OCI-LY1 (cell line): ENCODE measurements at regions not wholly inside any gene's neighbourhood (a gene's known extent, or its start where the extent isn't known, plus 50 kb on each side); places are given as distances from the start of the nearest gene placed in this dataset.

Experiments used
- H2AFZ ChIP-seq: fragments of 200-600 bp; sonication (generic), shearing (Covaris generic); 2 replicates; pipeline ENCODE4 v1.6.0; 2014; ENCODE audit warnings: antibody characterized with exemption, mild to moderate bottlenecking, low read length
- H3F3A ChIP-seq: fragments of 200-600 bp; sonication (generic), shearing (Covaris generic); 2 replicates; pipeline ENCODE4 v1.6.0; 2014; ENCODE audit warnings: mild to moderate bottlenecking, antibody characterized with exemption, low read length, moderate library complexity; ENCODE audit not compliant: insufficient read depth
- H3K27ac ChIP-seq: fragments of 200-600 bp; sonication (generic); 2 replicates; pipeline ENCODE4 v1.5.1; 2014; ENCODE audit warnings: low read length, mixed run types, mild to moderate bottlenecking, low read depth; ENCODE audit not compliant: poor library complexity, severe bottlenecking
- H3K27me3 ChIP-seq: fragments of 200-600 bp; sonication (generic); 2 replicates; pipeline ENCODE4 v1.6.0; 2014; ENCODE audit warnings: antibody characterized with exemption, mild to moderate bottlenecking, low read length, moderate library complexity; ENCODE audit not compliant: insufficient read depth
- H3K36me3 ChIP-seq: fragments of 200-600 bp; sonication (generic); 2 replicates; pipeline ENCODE4 v1.6.1; 2014; ENCODE audit warnings: mild to moderate bottlenecking, antibody characterized with exemption, low read length, moderate library complexity, mixed read lengths; ENCODE audit not compliant: insufficient read depth
- H3K4me1 ChIP-seq: fragments of 200-600 bp; sonication (generic); 2 replicates; pipeline ENCODE4 v1.5.1; 2014; ENCODE audit warnings: mild to moderate bottlenecking, low read length, moderate library complexity; ENCODE audit not compliant: insufficient read depth, severe bottlenecking
- H3K4me2 ChIP-seq: fragments of 200-600 bp; sonication (generic), shearing (Covaris generic); 2 replicates; pipeline ENCODE4 v1.6.1; 2014; ENCODE audit warnings: low read length
- H3K4me3 ChIP-seq: fragments of 200-600 bp; sonication (generic); 2 replicates; pipeline ENCODE4 v1.5.1; 2014; ENCODE audit warnings: low read length, low read depth, mild to moderate bottlenecking, mixed read lengths; ENCODE audit not compliant: poor library complexity, severe bottlenecking
- H3K79me2 ChIP-seq: fragments of 200-600 bp; shearing (Covaris generic); 2 replicates; pipeline ENCODE4 v1.6.1; 2016; ENCODE audit warnings: mixed run types, low read length, mixed read lengths; ENCODE audit not compliant: insufficient read depth
- H3K9ac ChIP-seq: fragments of 200-600 bp; sonication (generic), shearing (Covaris generic); 2 replicates; pipeline ENCODE4 v1.6.1; 2014; ENCODE audit warnings: mild to moderate bottlenecking, low read length, mixed read lengths
- H3K9me2 ChIP-seq: fragments of 200-600 bp; sonication (generic), shearing (Covaris generic); 2 replicates; pipeline ENCODE4 v1.6.1; 2014; ENCODE audit warnings: low read depth, mild to moderate bottlenecking, low read length, mixed read lengths
- H3K9me3 ChIP-seq: fragments of 200-600 bp; shearing (Covaris generic); 2 replicates; pipeline ENCODE4 v1.6.1; 2014; ENCODE audit warnings: low read length, mixed read lengths
- H4K20me1 ChIP-seq: fragments of 200-600 bp; sonication (generic), shearing (Covaris generic); 2 replicates; pipeline ENCODE4 v1.6.0; 2016; ENCODE audit warnings: mild to moderate bottlenecking, low read length; ENCODE audit not compliant: insufficient read depth
- CTCF ChIP-seq: fragments of 200-600 bp; sonication (generic), shearing (Covaris generic); IDR thresholded peaks from 2 replicates; pipeline ENCODE4 v1.5.1; 2017; ENCODE audit warnings: mild to moderate bottlenecking, antibody characterized with exemption, low read length, moderate library complexity, mixed read lengths
- EZH2 ChIP-seq: fragments of 200-600 bp; sonication (generic), shearing (Covaris generic); IDR thresholded peaks from 2 replicates; pipeline ENCODE4 v1.8.0; 2017; ENCODE audit warnings: borderline replicate concordance, mixed run types, mild to moderate bottlenecking, antibody characterized with exemption, low read length, moderate library complexity, mixed read lengths

GRCh38 chr2:41598161-41598894, 449.5 kb upstream of the PKDCC start:
- Histone ChIP-seq H3K9me2 (0 out of 2 replicates have a peak, but pooled peaks cover 3% of the 10 kb centered on the region), H3K79me2 (no peaks in the 10 kb centered on the region), H3K27ac (no peak overlapping the region), H3F3A (no peaks in the 10 kb centered on the region), H3K4me2 (no peak overlapping the region), H3K4me1 (no peaks in the 10 kb centered on the region), H3K36me3 (no peaks in the 10 kb centered on the region), H3K9me3 (no peaks in the 10 kb centered on the region), H3K27me3 (no peaks in the 10 kb centered on the region), H3K4me3 (no peak overlapping the region), H2AFZ (no peak overlapping the region), H3K9ac (no peak overlapping the region), H4K20me1 (no peaks in the 10 kb centered on the region)
- TF ChIP-seq CTCF (no peak), EZH2 (no peak)

GRCh38 chr2:41600460-41600859, 447.4 kb upstream of the PKDCC start:
- Histone ChIP-seq H3K4me1 (no peaks in the 10 kb centered on the region), H3K27me3 (no peaks in the 10 kb centered on the region), H3K36me3 (no peaks in the 10 kb centered on the region), H3K4me3 (no peak overlapping the region), H3K9me2 (no peaks in the 10 kb centered on the region), H3F3A (no peaks in the 10 kb centered on the region), H3K9me3 (no peaks in the 10 kb centered on the region), H3K79me2 (no peaks in the 10 kb centered on the region), H2AFZ (no peak overlapping the region), H3K4me2 (no peak overlapping the region), H4K20me1 (no peaks in the 10 kb centered on the region), H3K9ac (no peak overlapping the region), H3K27ac (no peak overlapping the region)
- TF ChIP-seq CTCF (no peak), EZH2 (no peak)

- H3K79me2 ChIP-seq: no peaks in the 10 kb centered on the region
- no peaks in the 10 kb centered on the region for H3K4me1 ChIP-seq
- no peaks in the 10 kb centered on the region for H3F3A ChIP-seq
- H3K36me3 ChIP-seq: no peaks in the 10 kb centered on the region
- H4K20me1 ChIP-seq: no peaks in the 10 kb centered on the region
- no peak overlapping the region for H3K4me2 ChIP-seq
- TF ChIP-seq EZH2 (no peak), CTCF (no peak)
- no peaks in the 10 kb centered on the region for H3K9me3 ChIP-seq
- no peak overlapping the region for H3K27ac ChIP-seq
- H2AFZ ChIP-seq: no peak overlapping the region
- no peak overlapping the region for H3K9ac ChIP-seq
- H3K4me3 ChIP-seq: no peak overlapping the region
- H3K27me3 ChIP-seq: no peaks in the 10 kb centered on the region
- H3K9me2 ChIP-seq: no peaks in the 10 kb centered on the region
These were observed 445.5 kb upstream of the PKDCC start for GRCh38 chr2:41602341-41602740.
